ENCODE measurements at regions not wholly inside any gene's neighbourhood (a gene's known extent, or its start where the extent isn't known, plus 50 kb on each side); places are given as distances from the start of the nearest gene placed in this dataset.

GRCh38 chr10:62895063-62895462, 78.9 kb upstream of the EGR2 start:
- TF ChIP-seq CTCF (IDR thresholded peaks at IDR 0.05), result no peak
- TF ChIP-seq POLR2A (IDR thresholded peaks at IDR 0.05), result no peak

Measured in esophagus squamous epithelium (tissue), 4 donors.